ENCODE measurements at regions not wholly inside any gene's neighbourhood (a gene's known extent, or its start where the extent isn't known, plus 50 kb on each side); places are given as distances from the start of the nearest gene placed in this dataset.
"Not testable (repeated sequence)": the region's sequence is repeated elsewhere in the genome, so short reads cannot be mapped to it uniquely, and the experiment has no call there.

- no peak for DNase-seq (ENCODE audit: low read depth)
Observed at GRCh38 chr10:64115908-64116643, 594.9 kb downstream of the REEP3 start.

DNA sequence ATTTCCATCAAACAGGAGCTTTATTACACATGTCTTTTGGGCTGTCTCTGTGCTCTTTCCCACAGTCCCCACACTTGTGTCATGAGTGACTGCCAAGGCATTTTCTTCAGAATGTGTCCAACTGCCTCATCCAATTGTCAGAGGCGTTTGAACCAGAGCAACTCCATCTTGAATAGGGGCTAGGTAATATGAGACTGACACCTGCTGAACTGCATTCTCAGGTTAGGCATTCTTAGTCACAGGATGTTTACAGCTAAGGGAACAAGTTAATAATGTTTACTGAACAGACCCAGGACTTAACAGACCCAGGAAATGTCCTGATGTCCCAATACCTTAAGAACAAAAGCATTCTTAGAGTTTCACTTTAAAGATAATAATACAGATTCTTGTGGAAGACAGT lies 595.5 kb downstream of the REEP3 start:
- no peak for DNase-seq (ENCODE audit: low read depth)

- no peak for DNase-seq (ENCODE audit: low read depth)
Observed at GRCh38 chr10:64118736-64119135, 597.5 kb downstream of the REEP3 start.

DNA sequence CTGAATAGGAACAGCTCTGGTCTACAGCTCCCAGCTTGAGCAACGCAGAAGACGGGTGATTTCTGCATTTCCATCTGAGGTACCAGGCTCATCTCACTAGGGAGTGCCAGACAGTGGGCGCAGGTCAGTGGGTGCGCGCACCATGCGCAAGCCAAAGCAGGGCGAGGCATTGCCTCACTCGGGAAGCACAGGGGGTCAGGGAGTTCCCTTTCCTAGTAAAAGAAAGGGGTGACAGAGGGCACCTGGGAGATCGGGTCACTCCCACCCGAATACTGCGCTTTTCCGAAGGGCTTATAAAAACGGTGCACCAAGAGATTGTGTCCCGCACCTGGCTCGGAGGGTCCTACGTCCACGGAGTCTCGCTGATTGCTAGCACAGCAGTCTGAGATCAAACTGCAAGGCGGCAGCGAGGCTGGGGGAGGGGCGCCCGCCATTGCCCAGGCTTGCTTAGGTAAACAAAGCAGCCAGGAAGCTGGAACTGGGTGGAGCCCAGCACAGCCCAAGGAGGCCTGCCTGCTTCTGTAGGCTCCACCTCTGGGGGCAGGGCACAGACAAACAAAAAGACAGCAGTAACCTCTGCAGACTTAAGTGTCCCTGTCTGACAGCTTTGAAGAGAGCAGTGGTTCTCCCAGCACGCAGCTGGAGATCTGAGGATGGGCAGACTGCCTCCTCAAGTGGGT lies 599.2 kb downstream of the REEP3 start:
- not testable (repeated sequence) for DNase-seq (ENCODE audit: low read depth)

DNA sequence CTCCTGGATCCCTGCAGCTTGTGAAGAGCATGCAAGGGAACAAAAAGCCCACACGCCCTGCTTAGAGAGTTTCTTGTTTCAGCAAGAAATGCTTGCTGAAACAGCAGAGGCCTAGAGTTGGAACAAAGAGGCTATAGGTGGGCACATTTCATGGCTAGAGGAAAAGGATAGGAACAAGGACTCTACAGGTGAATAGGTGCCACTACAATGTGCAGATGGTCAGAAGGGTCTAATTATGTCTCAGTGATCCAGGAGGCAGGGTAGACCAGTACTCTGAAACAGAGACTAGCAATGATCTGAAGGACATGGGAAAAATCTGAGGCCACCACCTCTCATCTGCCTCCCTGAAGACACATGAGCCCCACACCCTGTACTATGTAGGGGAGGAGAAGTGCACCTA lies 609.0 kb downstream of the REEP3 start:
- DNase-seq (ENCODE audit: low read depth), result no peak

DNA sequence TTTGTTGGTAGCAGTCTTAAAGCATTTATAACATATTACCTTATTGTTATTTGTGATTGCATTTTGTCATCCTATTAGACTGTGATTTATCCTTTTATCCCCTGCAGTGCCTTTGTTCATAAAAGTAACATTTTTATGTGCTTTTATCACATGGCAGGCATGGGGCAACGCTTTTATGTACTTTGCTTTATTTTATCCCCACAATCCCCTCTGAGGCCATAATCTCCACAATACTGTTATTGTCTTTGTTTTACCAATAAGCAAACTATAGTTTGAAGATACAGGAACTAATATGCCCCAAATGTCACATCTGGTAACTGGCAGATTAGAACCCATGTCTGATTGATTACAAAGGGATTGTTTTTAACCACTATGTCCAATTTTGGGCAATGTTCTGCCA lies 613.5 kb downstream of the REEP3 start:
- DNase-seq (ENCODE audit: low read depth), result no peak

- DNase-seq (ENCODE audit: low read depth), result no peak
Observed at GRCh38 chr10:64142395-64142794, 621.2 kb downstream of the REEP3 start.

GRCh38 chr10:64148607-64149006 lies 627.4 kb downstream of the REEP3 start:
- no peak for DNase-seq (ENCODE audit: low read depth)

- DNase-seq (ENCODE audit: low read depth), result no peak
Observed at GRCh38 chr10:64156166-64156565, 635.0 kb downstream of the REEP3 start.

GRCh38 chr10:64158551-64158950 lies 637.4 kb downstream of the REEP3 start:
- no peak for DNase-seq (ENCODE audit: low read depth)

DNA sequence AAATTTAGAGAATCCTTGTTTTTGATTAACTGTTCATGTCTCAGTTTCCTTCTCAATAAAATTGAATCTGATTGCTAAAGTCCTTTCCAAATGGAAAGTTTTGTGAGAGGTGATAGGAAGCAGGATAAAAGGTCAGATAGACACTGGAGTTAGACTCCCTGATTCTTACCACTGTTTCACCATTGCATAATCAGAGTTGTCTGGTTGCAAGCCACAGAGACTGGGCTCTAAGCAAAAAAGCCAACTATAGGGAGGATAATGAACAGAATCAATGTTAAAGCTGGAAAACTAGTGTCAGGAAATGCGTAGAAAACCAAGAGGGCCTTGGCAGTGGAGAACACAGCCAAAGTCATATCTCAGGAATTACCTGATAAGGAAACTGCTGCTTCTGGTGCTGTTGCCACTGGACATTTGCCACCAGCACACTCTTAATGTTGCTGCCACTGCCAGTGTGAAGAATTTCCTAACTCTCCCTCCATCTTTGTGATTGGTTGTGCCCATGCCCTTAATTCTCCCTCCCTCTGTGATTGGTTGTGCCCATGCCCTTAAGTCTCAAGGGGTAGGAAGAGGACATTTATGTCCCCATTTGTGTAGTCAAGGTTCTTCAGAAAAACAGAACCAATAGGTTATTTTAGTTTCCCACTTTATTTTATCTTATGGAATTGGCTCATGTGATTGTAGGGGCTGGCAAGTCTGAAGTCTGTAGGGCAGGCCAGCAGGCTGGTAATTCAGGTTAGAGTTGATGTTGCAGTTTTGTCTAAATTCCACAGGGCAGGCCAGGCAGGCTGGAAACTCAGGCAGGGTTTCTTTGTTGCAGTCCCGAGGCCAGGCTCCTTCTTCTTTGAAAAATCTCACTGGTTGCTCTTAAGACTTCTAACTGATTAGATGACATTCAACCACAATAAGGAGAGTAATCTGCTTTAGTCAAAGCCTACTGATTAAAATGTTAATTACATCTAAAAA lies 639.0 kb downstream of the REEP3 start:
- DNase-seq (ENCODE audit: low read depth), result no peak

- no peak for DNase-seq (ENCODE audit: low read depth)
Observed at GRCh38 chr10:64170791-64171190, 649.6 kb downstream of the REEP3 start.

DNA sequence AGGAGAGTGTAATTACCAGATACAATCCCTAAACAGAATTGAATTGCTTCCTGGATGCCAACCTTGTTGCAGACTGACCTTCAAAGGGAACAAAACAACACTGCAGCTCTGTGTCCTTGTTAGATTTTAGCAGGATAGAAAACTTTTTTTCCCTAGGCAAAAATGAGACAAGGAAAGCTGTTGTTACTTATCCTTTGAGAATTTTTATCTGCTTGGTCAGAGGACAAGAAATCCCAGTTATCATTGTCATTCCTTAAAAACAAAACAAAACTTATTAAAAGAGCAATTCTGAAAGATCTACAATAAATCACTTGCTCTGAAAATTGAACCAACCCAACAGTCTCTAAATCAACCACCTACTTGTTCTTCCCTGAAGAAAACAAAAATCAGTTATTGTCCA lies 652.6 kb downstream of the REEP3 start:
- DNase-seq (ENCODE audit: low read depth), result no peak

DNA sequence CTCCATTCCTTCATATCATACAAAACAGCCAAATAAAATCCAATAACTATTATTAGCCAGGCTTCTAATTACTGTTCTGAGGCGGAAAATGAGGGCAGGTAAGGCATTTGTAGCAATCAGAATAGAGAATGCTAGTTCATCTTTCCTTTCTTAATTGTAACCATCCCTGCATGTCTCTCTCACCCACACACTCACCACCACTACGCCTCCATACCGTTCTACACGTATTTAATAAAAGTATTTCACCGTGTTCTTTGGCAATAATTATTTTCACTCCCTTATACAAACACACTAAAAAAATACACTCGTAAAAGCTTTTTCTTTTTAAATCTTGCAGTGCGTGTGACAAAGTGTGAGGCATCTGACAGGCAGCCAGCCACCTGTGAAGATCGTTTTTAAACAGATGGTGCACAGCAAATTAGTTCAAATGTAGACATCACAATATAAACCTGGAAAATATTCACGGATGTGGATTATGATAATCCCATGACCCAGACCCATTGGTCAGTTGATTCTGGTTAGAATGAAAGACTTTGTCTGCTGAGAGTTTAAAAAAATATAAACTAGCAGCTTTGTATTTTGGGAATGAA lies 653.6 kb downstream of the REEP3 start:
- no peak for DNase-seq (ENCODE audit: low read depth)

DNA sequence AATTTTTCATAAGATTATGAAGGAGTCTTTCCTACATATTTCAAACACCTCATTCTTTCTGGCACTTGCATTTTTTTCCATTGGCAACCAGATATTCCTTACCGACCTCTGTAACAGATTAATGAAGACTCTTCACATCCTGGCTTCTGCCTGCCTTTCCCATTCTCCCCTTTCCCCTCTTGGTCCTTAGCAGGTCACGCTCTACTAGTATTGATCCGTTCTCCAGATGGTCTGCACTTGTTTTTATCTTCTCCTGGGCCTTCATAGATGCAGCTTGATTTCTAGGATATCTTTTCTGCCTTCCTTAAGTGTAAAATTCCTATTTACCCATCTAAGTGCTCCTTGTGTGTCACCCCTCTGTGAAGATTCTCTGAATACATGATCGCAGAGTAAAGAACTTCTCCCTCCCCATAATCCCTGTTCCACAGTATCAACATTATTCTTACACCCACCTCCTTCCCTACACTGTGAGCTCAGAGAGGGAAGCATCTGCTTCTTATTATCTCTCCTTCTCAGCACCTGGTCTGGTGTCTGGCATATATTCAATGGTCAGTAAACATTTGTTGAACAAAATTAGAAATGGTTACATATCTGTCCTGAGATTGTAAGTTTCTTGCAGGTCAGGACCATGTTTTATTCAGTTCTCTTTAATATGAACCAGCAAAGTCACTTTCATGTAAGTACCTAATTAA lies 654.2 kb downstream of the REEP3 start:
- no peak for DNase-seq (ENCODE audit: low read depth)

- DNase-seq (ENCODE audit: low read depth), result no peak
Observed at GRCh38 chr10:64182671-64183070, 661.5 kb downstream of the REEP3 start.

GRCh38 chr10:64191286-64191685 lies 670.1 kb downstream of the REEP3 start:
- DNase-seq (ENCODE audit: low read depth), result no peak

- no peak for DNase-seq (ENCODE audit: low read depth)
Observed at GRCh38 chr10:64196638-64197315, 675.6 kb downstream of the REEP3 start.

DNA sequence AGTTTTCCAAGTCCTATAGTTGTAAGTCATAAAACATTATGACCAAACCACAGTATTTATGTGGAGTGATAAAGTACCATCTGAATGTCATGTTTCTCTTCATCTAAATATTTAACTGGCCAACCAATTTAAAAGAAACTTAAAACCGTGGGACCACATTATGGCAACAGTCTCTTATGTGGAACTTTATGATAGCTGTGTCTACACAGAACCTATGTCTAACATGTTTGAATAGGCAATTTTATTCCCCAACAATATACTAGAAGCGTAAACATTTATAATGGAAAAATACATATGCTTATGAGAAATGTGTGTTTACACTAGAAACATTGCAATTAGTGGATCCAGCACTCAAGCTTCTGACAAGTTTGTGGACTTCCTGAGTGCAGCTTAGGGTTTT lies 680.7 kb downstream of the REEP3 start:
- no peak for DNase-seq (ENCODE audit: low read depth)

- not testable (repeated sequence) for DNase-seq (ENCODE audit: low read depth)
Observed at GRCh38 chr10:64204504-64204903, 683.3 kb downstream of the REEP3 start.

GRCh38 chr10:64206409-64206808 lies 685.2 kb downstream of the REEP3 start:
- DNase-seq (ENCODE audit: low read depth), result no peak
